Muscle of leg (tissue), 3 donors: ENCODE measurements at regions not wholly inside any gene's neighbourhood (a gene's known extent, or its start where the extent isn't known, plus 50 kb on each side); places are given as distances from the start of the nearest gene placed in this dataset.

ENCODE experiments used
- DNase-seq: peaks from one replicate; pipeline ENCODE4 v3.0.0; 2013
- H3K27ac ChIP-seq: one replicate; pipeline ENCODE4 v1.5.1; 2013; ENCODE audit warnings: mild to moderate bottlenecking, low read length, control low read depth
- H3K27me3 ChIP-seq: one replicate; pipeline ENCODE4 v1.6.1; 2013; ENCODE audit warnings: low read length; ENCODE audit not compliant: control insufficient read depth, insufficient read depth
- H3K36me3 ChIP-seq: one replicate; pipeline ENCODE4 v1.6.1; 2013; ENCODE audit warnings: low read length; ENCODE audit not compliant: control insufficient read depth, insufficient read depth
- H3K4me1 ChIP-seq: one replicate; pipeline ENCODE4 v1.6.1; 2013; ENCODE audit warnings: low read length; ENCODE audit not compliant: control insufficient read depth, insufficient read depth
- H3K4me3 ChIP-seq: one replicate; pipeline ENCODE4 v1.5.1; 2013; ENCODE audit warnings: low read length, control low read depth
- H3K9me3 ChIP-seq: replicated peaks from 2 replicates; pipeline ENCODE4 v1.6.1; 2013; ENCODE audit warnings: low read depth, low read length; ENCODE audit not compliant: control insufficient read depth
- WGBS: methylation state at CpG from one replicate; pipeline ENCODE4 v1.1.5; 2013; ENCODE audit warnings: missing lambda C conversion rate; ENCODE audit not compliant: insufficient coverage; 5-methylcytosine and 5-hydroxymethylcytosine counted together

DNA sequence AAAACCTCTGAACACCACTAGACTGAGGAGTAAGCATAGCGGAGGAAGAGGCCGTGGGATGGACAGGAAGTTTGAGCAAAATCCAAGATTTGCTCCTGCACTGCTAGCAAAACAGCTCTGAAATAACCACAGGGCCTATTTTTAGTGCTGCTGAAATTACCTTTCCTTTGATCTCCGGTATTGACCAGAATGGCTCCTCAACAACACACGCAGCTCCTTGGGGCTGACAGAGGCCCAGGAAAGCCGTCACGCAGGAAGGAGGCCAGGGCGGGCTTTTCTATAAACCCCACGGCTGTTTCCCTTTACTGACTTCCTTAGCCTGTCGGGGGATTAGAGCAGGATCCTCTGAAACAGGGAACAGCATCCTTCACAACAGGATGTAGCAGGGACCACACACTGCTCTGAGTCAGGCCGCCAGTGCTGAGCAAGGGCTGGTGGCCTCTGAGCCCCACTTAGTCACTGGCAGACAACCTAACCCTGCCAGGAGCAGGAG lies 80.8 kb upstream of the LCLAT1 start:
- Histone ChIP-seq H3K9me3 (no peaks in the 10 kb centered on the region), H3K27me3 (no peaks in the 10 kb centered on the region), H3K4me1 (peaks cover 11% of the 10 kb centered on the region), H3K4me3 (no peak overlapping the region), H3K27ac (no peak overlapping the region), H3K36me3 (no peaks in the 10 kb centered on the region)
- 25% methylated on average over 8 of the region's 10 CpGs for WGBS
- no peak for DNase-seq

- Histone ChIP-seq H3K4me3 (no peak overlapping the region), H3K9me3 (no peaks in the 10 kb centered on the region), H3K36me3 (no peaks in the 10 kb centered on the region), H3K4me1 (peaks cover 8% of the 10 kb centered on the region), H3K27me3 (no peaks in the 10 kb centered on the region), H3K27ac (no peak overlapping the region)
- no peak for DNase-seq
- WGBS = 90% methylated on average over 2 of the region's 9 CpGs
Measured at GRCh38 chr2:30367232-30368070, 79.6 kb upstream of the LCLAT1 start.

DNA sequence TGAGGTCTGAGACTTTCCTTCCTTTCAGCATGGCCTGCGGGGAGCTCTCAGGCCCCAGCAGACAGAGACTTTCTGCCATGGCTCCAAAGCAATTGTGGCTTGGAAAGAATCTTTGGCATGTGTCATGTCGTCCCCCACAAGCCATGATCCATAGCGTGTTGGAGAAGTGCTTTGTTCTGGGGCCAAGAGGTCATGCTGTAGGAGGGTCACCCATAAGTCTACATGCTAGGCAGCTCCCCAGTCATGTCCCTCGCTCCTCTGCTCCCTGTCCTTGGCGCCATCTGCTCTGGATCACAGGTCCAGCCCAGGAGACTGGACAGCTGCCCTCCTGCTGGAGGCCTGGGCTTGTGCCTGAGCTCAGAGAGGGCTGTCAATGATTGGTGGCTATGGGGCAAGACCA lies 78.8 kb upstream of the LCLAT1 start:
- H3K36me3 ChIP-seq = no peaks in the 10 kb centered on the region
- DNase-seq = no peak
- WGBS = 85% methylated on average over 3 of the region's 5 CpGs
- H3K9me3 ChIP-seq = no peaks in the 10 kb centered on the region
- H3K27me3 ChIP-seq = no peaks in the 10 kb centered on the region
- H3K4me3 ChIP-seq = no peak overlapping the region
- peaks cover 7% of the 10 kb centered on the region for H3K4me1 ChIP-seq
- H3K27ac ChIP-seq = no peak overlapping the region

DNA sequence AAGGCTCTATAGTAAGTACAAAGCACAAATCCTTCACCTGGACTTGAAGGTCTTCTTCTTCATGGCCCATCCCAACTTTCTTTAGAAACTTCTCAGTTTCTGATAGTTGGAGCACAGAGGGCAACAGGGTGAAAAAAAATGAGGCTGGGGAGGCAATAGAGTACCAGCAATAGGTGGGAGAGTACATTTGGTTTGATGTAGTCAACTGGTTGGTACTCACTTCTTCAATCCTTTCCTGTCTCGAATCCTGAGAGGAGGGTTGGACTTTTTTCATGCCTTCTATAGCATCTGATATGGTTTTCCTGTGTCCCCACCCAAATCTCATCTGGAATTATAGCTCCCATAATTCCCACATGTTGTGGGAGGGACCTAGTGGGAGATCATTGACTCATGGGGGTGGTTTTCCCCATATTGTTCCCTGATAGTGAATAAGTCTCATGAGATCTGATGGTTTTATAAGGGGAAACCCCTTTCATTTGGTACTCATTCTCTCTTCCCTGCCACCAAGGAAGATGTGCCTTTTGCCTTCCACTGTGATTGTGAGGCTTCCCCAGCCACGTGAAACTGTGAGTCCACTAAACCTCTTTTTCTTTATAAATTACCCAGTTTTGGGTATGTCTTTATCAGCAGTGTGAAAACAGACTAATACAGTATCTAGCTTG lies 75.9 kb upstream of the LCLAT1 start:
- Histone ChIP-seq H3K9me3 (no peaks in the 10 kb centered on the region), H3K27me3 (no peaks in the 10 kb centered on the region), H3K36me3 (no peaks in the 10 kb centered on the region), H3K27ac (no peak overlapping the region), H3K4me3 (no peak overlapping the region), H3K4me1 (peaks cover 5% of the 10 kb centered on the region)
- no CpG with 5 or more reads among the region's 2 CpGs for WGBS
- no peak for DNase-seq

DNA sequence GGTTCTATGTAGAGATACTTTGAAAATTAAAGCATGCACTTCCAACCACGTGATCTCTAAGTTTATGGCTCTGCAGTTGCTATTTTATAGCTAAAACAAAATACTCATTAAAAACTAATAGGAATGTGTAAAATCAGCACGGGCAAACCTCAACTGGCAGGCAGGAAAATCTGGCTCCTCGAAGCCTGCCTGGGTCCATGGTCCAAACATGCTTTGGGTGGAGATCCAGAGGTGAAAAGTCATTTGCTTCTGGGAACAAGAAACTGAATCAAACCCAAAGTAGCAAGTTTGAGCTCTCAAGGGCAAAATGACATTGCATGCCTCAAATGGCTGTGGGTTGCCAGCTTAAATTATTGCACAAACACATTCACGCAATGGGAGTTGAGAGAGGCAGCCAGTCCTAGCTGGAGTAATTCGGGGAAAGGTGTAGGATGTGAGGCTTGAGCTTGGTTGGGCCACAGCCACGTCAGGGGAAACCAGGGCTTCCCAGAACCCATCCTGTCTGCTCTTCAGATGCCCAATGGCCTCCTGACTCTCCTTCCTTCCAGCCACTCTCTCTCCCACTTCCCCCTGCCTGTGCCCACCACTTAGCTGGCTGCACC lies 75.2 kb upstream of the LCLAT1 start:
- WGBS = 75% methylated on average over 4 of the region's 6 CpGs
- H3K27ac ChIP-seq = no peak overlapping the region
- no peaks in the 10 kb centered on the region for H3K36me3 ChIP-seq
- no peak overlapping the region for H3K4me3 ChIP-seq
- no peak for DNase-seq
- H3K9me3 ChIP-seq = no peaks in the 10 kb centered on the region
- H3K4me1 ChIP-seq = no peaks in the 10 kb centered on the region
- no peaks in the 10 kb centered on the region for H3K27me3 ChIP-seq

DNA sequence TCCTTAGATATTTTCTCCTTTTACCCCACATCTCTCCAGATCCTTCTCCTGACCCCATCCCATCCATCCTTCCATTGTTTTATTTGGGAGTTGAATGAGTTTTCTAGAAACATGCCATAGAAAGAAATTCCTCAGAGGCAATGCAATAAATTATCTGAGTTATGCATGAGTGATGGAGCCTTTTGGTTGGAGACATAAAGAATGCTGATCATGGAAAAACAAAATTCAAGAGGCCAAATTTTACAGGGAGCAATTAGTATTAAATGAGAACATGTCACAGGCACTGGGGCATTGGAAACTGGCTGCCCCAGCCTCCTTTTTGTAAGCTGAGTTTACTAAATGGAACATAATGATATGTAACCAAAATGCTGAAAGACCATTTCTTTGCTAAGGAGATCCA lies 74.2 kb upstream of the LCLAT1 start:
- H3K4me3 ChIP-seq = no peak overlapping the region
- no peaks in the 10 kb centered on the region for H3K27me3 ChIP-seq
- no peaks in the 10 kb centered on the region for H3K9me3 ChIP-seq
- no peaks in the 10 kb centered on the region for H3K36me3 ChIP-seq
- no peaks in the 10 kb centered on the region for H3K4me1 ChIP-seq
- no peak overlapping the region for H3K27ac ChIP-seq
- no peak for DNase-seq

- H3K4me1 ChIP-seq = no peaks in the 10 kb centered on the region
- H3K36me3 ChIP-seq = no peaks in the 10 kb centered on the region
- no peak overlapping the region for H3K27ac ChIP-seq
- H3K9me3 ChIP-seq = no peaks in the 10 kb centered on the region
- 48% methylated on average over 8 of the region's 9 CpGs for WGBS
- H3K27me3 ChIP-seq = no peaks in the 10 kb centered on the region
- DNase-seq = peak; percentile 56
- no peak overlapping the region for H3K4me3 ChIP-seq
Measured at GRCh38 chr2:30373881-30374302, 73.2 kb upstream of the LCLAT1 start.

DNA sequence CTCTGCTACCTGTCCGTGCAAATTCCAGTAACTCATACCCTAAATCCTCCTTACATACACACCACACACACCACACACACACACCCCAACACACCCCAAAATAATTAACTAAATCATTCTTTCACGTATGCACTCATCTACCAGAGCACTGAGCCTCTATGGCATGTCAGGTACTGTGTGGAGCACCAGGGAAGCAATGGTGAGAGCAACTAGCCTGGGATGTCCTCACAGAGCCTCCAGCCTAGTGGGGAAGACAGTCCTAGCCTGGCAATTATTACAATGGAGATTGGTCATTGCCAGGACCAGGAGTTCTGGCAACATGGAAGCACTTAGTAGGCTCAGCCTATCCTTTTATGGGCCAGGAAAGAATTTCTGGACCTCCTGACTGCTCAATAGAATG lies 72.7 kb upstream of the LCLAT1 start:
- no peak for DNase-seq
- WGBS = no CpG with 5 or more reads among the region's 2 CpGs
- Histone ChIP-seq H3K36me3 (no peaks in the 10 kb centered on the region), H3K4me3 (no peak overlapping the region), H3K27me3 (no peaks in the 10 kb centered on the region), H3K9me3 (no peaks in the 10 kb centered on the region), H3K27ac (no peak overlapping the region), H3K4me1 (no peaks in the 10 kb centered on the region)

- no peak for DNase-seq
- H3K36me3 ChIP-seq = no peaks in the 10 kb centered on the region
- H3K4me3 ChIP-seq = no peak overlapping the region
- no peak overlapping the region for H3K27ac ChIP-seq
- H3K27me3 ChIP-seq = no peaks in the 10 kb centered on the region
- H3K9me3 ChIP-seq = no peaks in the 10 kb centered on the region
- no peaks in the 10 kb centered on the region for H3K4me1 ChIP-seq
Measured at GRCh38 chr2:30375915-30376314, 71.1 kb upstream of the LCLAT1 start.

DNA sequence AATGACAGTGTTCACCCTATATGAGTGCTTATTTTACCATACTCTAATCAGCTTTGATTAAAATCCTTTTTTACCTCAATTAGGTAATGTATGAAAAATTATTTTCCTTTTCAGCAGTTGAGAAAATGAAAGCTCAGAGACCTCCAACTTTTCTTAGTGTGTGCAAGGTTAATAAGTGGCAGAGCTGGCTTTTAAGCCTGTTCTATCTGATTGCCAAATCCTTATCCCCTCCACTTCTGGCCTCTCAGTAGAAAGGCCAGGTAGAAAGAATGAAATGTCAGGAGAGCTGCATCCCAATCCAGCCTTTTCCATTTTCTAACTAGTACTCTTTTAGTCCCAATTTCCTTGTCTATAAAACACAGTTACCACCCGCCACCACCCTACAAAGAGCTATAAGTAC lies 67.6 kb upstream of the LCLAT1 start:
- H3K27me3 ChIP-seq = no peaks in the 10 kb centered on the region
- no peak for DNase-seq
- no peak overlapping the region for H3K4me3 ChIP-seq
- no peak overlapping the region for H3K27ac ChIP-seq
- H3K36me3 ChIP-seq = no peaks in the 10 kb centered on the region
- H3K4me1 ChIP-seq = no peaks in the 10 kb centered on the region
- no peaks in the 10 kb centered on the region for H3K9me3 ChIP-seq
- no CpG with 5 or more reads among the region's 1 CpG for WGBS
